Activated naive CD8-positive, alpha-beta T cell treated with anti-CD3 and anti-CD28 coated beads, Interleukin-2, amount 50 U/mL, for 24 hours (primary cell): ENCODE measurements at regions not wholly inside any gene's neighbourhood (a gene's known extent, or its start where the extent isn't known, plus 50 kb on each side); places are given as distances from the start of the nearest gene placed in this dataset.
"Not testable (repeated sequence)": the region's sequence is repeated elsewhere in the genome, so short reads cannot be mapped to it uniquely, and the experiment has no call there.

Experiments
- ATAC-seq: fragments of 150-1000 bp; cut with Tn5 transposase; one replicate; pipeline ENCODE4 v1.10.0; 2021
- DNase-seq: peaks from one replicate; pipeline ENCODE4 v3.0.0; 2021
- H3K27ac Mint-ChIP-seq: one replicate; pipeline ENCODE4 v1.8.0; 2021; ENCODE audit warnings: mild to moderate bottlenecking, mixed read lengths
- H3K27me3 Mint-ChIP-seq: one replicate; pipeline ENCODE4 v1.8.0; 2021; ENCODE audit warnings: mixed read lengths
- H3K36me3 Mint-ChIP-seq: one replicate; pipeline ENCODE4 v1.8.0; 2021; ENCODE audit warnings: low read depth, mixed read lengths
- H3K4me1 Mint-ChIP-seq: one replicate; pipeline ENCODE4 v1.8.0; 2021; ENCODE audit warnings: mixed read lengths
- H3K4me3 Mint-ChIP-seq: one replicate; pipeline ENCODE4 v1.8.0; 2021; ENCODE audit warnings: mild to moderate bottlenecking, moderate library complexity, mixed read lengths
- H3K9me3 Mint-ChIP-seq: one replicate; pipeline ENCODE4 v1.8.0; 2021; ENCODE audit warnings: mixed read lengths

DNA sequence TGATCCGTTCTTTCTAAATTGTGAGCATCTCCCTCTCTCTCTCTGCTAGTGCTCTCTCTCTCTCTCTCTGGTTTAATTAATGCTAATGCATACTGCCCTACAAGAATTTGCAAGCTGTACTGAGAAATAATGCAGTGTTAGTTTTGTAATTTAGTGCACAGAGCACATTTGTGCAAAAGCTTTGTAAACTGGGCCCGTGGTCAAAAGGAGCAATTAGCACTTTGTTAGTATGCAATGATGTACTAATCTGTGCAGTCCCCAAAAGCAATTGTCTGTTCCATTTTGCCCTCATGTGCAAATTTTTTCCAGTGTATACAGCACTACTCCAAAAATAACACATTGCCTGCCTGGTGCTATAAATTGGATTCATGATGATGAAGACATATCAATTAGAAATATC lies 184.6 kb upstream of the CMC1 start:
- no peaks in the 10 kb centered on the region for H3K9me3 Mint-ChIP-seq
- H3K27me3 Mint-ChIP-seq, result peaks cover 8% of the 10 kb centered on the region
- peaks cover 23% of the 10 kb centered on the region for H3K4me1 Mint-ChIP-seq
- ATAC-seq, result no peak
- no peak for DNase-seq
- H3K4me3 Mint-ChIP-seq, result no peak overlapping the region
- H3K36me3 Mint-ChIP-seq, result no peaks in the 10 kb centered on the region
- H3K27ac Mint-ChIP-seq, result no peak overlapping the region

DNA sequence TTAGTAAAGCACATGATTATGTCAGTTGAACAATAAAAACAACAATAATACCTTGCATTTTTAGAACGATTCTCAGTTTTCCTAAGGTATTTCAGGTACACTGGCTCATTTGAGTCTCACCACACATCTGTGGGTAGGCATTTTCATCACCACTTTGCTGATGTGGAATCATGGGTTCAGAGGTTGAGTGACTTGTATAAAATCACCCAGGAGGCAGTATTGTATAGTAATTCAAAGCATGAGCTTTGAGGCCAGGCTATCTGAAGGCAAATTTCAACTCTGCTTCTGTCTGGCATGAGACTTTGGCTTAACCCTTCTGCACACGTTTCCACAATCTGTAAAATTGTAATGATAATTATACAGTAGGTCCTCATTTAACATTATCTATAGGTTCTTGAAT lies 183.9 kb upstream of the CMC1 start:
- ATAC-seq (no peak), DNase-seq (no peak)
- H3K27me3 Mint-ChIP-seq, result peaks cover 8% of the 10 kb centered on the region
- no peak overlapping the region for H3K27ac Mint-ChIP-seq
- H3K4me3 Mint-ChIP-seq, result no peak overlapping the region
- no peaks in the 10 kb centered on the region for H3K9me3 Mint-ChIP-seq
- H3K4me1 Mint-ChIP-seq, result peaks cover 18% of the 10 kb centered on the region
- no peaks in the 10 kb centered on the region for H3K36me3 Mint-ChIP-seq

GRCh38 chr3:28059199-28059598 lies 182.2 kb upstream of the CMC1 start:
- H3K27me3 Mint-ChIP-seq, DNase-seq, H3K9me3 Mint-ChIP-seq, ATAC-seq, H3K4me1 Mint-ChIP-seq, H3K36me3 Mint-ChIP-seq, H3K27ac Mint-ChIP-seq, H3K4me3 Mint-ChIP-seq: not testable (repeated sequence)

- H3K36me3 Mint-ChIP-seq, result no peaks in the 10 kb centered on the region
- H3K27ac Mint-ChIP-seq, result no peak overlapping the region
- ATAC-seq, result no peak
- no peaks in the 10 kb centered on the region for H3K27me3 Mint-ChIP-seq
- H3K4me1 Mint-ChIP-seq, result no peaks in the 10 kb centered on the region
- H3K4me3 Mint-ChIP-seq, result no peak overlapping the region
- no peak for DNase-seq
- H3K9me3 Mint-ChIP-seq, result peaks cover 9% of the 10 kb centered on the region
Measured at GRCh38 chr3:28066020-28066419, 175.4 kb upstream of the CMC1 start.

- H3K4me1 Mint-ChIP-seq, result no peaks in the 10 kb centered on the region
- ATAC-seq (no peak), DNase-seq (no peak)
- no peaks in the 10 kb centered on the region for H3K36me3 Mint-ChIP-seq
- no peaks in the 10 kb centered on the region for H3K27me3 Mint-ChIP-seq
- no peak overlapping the region for H3K27ac Mint-ChIP-seq
- peaks cover 9% of the 10 kb centered on the region for H3K9me3 Mint-ChIP-seq
- no peak overlapping the region for H3K4me3 Mint-ChIP-seq
Measured at GRCh38 chr3:28067014-28067413, 174.4 kb upstream of the CMC1 start.

GRCh38 chr3:28068342-28068741 lies 173.1 kb upstream of the CMC1 start:
- H3K27me3 Mint-ChIP-seq, result no peaks in the 10 kb centered on the region
- H3K27ac Mint-ChIP-seq, result no peak overlapping the region
- H3K9me3 Mint-ChIP-seq, result peaks cover 9% of the 10 kb centered on the region
- H3K36me3 Mint-ChIP-seq, result no peaks in the 10 kb centered on the region
- ATAC-seq, result no peak
- DNase-seq, result no peak
- H3K4me3 Mint-ChIP-seq, result no peak overlapping the region
- no peaks in the 10 kb centered on the region for H3K4me1 Mint-ChIP-seq

GRCh38 chr3:28069438-28069837 lies 172.0 kb upstream of the CMC1 start:
- no peak for DNase-seq
- no peak overlapping the region for H3K27ac Mint-ChIP-seq
- no peaks in the 10 kb centered on the region for H3K4me1 Mint-ChIP-seq
- H3K4me3 Mint-ChIP-seq, result no peak overlapping the region
- no peak for ATAC-seq
- H3K9me3 Mint-ChIP-seq, result peaks cover 9% of the 10 kb centered on the region
- H3K27me3 Mint-ChIP-seq, result no peaks in the 10 kb centered on the region
- H3K36me3 Mint-ChIP-seq, result no peaks in the 10 kb centered on the region

DNA sequence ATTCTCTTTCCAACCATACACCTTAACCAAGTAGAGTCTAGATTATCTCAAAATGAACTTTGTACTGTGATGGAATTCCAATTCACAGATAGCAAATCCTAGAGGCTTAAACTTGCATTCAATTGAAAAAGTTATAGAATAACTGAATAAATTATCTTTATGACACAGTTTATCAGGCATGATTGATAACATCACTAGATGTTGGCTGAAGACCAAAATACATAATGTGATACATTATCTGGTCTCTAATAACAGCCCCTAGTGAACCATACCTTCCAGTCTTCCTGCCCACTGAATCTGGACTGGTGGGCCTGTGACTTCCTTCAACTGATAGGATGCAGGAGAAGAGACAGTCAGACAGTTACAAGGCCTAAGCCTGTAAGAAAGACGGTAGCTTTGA lies 165.2 kb upstream of the CMC1 start:
- Mint-ChIP-seq H3K27ac (no peak overlapping the region), H3K4me1 (no peaks in the 10 kb centered on the region), H3K27me3 (no peaks in the 10 kb centered on the region), H3K36me3 (no peaks in the 10 kb centered on the region), H3K9me3 (no peaks in the 10 kb centered on the region), H3K4me3 (no peak overlapping the region)
- ATAC-seq, result no peak
- DNase-seq, result no peak

DNA sequence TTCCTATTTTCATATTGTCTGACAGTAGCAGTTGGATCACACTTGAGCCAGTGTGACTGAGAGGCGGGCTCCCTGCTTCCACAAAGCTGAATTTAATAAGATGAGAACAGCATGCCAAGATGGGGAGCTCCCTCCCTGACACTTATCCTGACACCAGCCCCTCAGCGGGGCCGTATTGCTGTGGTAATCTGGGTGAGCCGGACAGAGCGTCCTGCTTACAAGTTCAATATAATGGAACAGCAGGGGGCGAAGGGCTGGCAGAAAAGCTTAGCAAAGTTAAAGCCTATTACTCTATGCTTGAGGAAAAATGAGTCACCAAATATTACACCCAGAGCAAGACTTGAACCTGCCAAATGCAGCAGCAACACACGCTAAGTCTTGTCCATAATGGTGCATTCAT lies 163.8 kb upstream of the CMC1 start:
- Mint-ChIP-seq H3K4me1 (no peaks in the 10 kb centered on the region), H3K36me3 (no peaks in the 10 kb centered on the region), H3K9me3 (no peaks in the 10 kb centered on the region), H3K4me3 (no peak overlapping the region), H3K27me3 (no peaks in the 10 kb centered on the region), H3K27ac (no peak overlapping the region)
- DNase-seq (no peak), ATAC-seq (no peak)

DNA sequence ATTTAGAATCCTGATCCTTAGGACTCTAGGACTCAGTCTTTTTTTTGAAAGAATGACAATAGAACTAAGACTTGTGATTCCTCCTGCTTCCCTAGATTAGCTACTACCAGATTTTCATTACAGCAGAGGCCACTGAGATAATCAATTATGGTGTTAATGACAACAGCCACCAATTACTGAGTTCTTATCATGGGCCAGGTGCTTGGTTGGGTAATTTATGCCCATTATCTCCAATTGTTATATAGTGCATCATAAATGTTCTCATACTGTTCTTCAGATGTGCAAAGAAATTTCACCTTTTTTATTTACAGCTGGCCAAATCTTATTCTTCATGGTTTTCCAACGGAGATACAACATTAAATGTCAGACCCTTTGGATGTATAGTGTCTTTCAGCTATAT lies 162.9 kb upstream of the CMC1 start:
- no peak for DNase-seq
- no peak for ATAC-seq
- Mint-ChIP-seq H3K36me3 (no peaks in the 10 kb centered on the region), H3K4me1 (no peaks in the 10 kb centered on the region), H3K27ac (no peak overlapping the region), H3K9me3 (no peaks in the 10 kb centered on the region), H3K4me3 (no peak overlapping the region), H3K27me3 (no peaks in the 10 kb centered on the region)

GRCh38 chr3:28080716-28081115 lies 160.7 kb upstream of the CMC1 start:
- ATAC-seq, result no peak
- Mint-ChIP-seq H3K4me3 (no peak overlapping the region), H3K4me1 (no peaks in the 10 kb centered on the region), H3K27ac (no peak overlapping the region), H3K27me3 (no peaks in the 10 kb centered on the region), H3K36me3 (no peaks in the 10 kb centered on the region), H3K9me3 (no peaks in the 10 kb centered on the region)
- DNase-seq, result no peak

DNA sequence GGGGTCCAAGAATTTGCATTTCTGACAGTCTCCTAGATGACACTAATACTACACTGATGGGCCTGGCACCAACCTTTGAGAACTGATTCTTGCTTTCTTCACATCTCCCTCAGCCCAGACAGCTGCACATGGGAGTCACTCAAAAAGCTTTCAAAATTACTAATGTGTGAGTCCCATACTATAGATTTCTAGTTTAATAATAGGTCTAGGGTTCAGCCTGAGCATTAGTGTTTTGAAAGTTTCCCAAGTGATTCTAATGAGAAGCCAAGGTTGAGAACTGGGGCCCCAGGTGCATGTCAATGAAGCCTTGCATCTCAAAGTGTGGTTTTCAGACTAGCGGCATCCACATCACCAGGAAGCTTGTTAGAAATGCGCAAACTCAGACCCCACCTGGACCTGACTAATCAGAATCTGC lies 159.9 kb upstream of the CMC1 start:
- H3K27ac Mint-ChIP-seq, result no peak overlapping the region
- no peaks in the 10 kb centered on the region for H3K27me3 Mint-ChIP-seq
- DNase-seq, result no peak
- no peak overlapping the region for H3K4me3 Mint-ChIP-seq
- H3K9me3 Mint-ChIP-seq, result no peaks in the 10 kb centered on the region
- H3K4me1 Mint-ChIP-seq, result no peaks in the 10 kb centered on the region
- no peaks in the 10 kb centered on the region for H3K36me3 Mint-ChIP-seq
- ATAC-seq, result no peak

DNA sequence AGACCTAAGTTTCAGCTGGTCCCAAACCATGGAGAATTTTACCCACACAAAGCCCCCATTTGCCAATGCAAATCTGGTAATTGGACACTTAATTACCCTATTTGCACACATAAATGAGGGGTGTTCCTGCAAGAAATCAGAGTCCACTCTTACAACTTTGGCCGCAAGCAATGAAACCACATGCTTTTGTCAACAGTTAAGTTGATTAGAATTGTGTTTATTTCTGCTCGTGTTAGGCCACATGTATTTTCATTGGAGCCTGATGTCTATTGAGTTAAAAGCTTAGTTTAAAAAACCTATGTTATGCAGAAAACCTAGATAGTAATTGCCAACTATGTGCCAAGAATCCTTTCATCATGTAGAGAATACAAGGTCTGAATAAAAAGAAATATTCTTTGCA lies 153.8 kb upstream of the CMC1 start:
- H3K9me3 Mint-ChIP-seq, result peaks cover under 1% of the 10 kb centered on the region
- H3K4me1 Mint-ChIP-seq, result peaks cover 3% of the 10 kb centered on the region
- H3K27me3 Mint-ChIP-seq, result no peaks in the 10 kb centered on the region
- no peak overlapping the region for H3K27ac Mint-ChIP-seq
- DNase-seq, result no peak
- no peak overlapping the region for H3K4me3 Mint-ChIP-seq
- ATAC-seq, result no peak
- no peaks in the 10 kb centered on the region for H3K36me3 Mint-ChIP-seq

DNA sequence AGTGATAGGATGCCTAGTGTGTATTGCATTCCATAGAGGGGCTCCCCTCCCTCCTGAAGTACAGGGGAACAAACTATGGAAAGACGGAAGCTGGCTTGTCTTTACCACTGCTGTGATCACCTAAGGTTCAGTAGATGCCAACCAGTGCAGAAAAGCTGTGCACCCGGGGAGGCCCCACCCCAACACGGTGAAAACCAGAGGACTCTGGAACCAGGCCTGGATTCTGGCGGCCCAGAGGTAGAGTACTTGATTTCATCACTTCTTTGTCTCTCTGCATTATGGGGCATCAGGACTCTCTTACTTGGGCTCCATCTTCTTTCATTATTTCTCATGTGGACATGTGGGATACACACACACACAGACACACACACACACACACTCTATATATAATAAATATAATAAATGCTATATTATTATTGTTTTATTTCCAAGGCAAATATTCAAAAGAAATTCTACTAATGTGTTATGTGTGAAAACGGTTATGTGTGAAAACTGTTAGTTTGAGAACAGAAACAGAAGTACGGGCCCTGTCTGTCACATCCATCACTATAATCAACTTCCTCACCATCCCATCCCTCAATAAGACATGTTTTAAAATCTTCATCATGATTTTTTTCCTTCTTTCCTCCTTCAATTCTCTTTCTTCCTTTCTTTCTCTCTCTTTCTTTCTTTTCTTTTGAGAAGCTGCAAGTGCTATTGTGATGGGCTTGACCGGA lies 152.4 kb upstream of the CMC1 start:
- no peak for DNase-seq
- Mint-ChIP-seq H3K36me3 (no peaks in the 10 kb centered on the region), H3K27me3 (no peaks in the 10 kb centered on the region), H3K4me1 (peaks cover 3% of the 10 kb centered on the region), H3K9me3 (peaks cover 14% of the 10 kb centered on the region), H3K4me3 (no peak overlapping the region), H3K27ac (no peak overlapping the region)
- no peak for ATAC-seq

GRCh38 chr3:28089527-28089897 lies 151.9 kb upstream of the CMC1 start:
- peaks cover 18% of the 10 kb centered on the region for H3K9me3 Mint-ChIP-seq
- DNase-seq (no peak), ATAC-seq (no peak)
- H3K4me3 Mint-ChIP-seq, result no peak overlapping the region
- peaks cover 3% of the 10 kb centered on the region for H3K4me1 Mint-ChIP-seq
- no peaks in the 10 kb centered on the region for H3K27me3 Mint-ChIP-seq
- no peak overlapping the region for H3K27ac Mint-ChIP-seq
- no peaks in the 10 kb centered on the region for H3K36me3 Mint-ChIP-seq

DNA sequence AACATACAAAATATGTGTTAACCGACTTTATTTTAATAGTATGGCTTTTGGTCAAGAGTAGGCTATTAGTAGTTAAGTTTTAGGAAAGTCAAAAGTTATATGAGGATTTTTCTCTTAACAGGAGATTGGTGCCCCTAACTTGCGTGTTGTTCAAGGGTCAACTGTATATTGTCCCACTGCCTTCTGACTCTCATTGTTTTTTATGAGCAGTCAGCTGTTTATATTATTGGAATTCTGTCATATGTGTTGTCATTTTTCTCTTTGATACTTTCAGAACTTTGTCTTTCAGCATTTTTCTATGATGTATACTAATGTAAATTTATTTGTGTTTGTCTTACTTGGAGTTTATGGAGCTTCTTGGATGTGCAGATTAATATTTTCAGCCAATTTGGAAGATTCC lies 142.1 kb upstream of the CMC1 start:
- H3K4me1 Mint-ChIP-seq, result no peaks in the 10 kb centered on the region
- no peaks in the 10 kb centered on the region for H3K27me3 Mint-ChIP-seq
- DNase-seq (no peak), ATAC-seq (no peak)
- peaks cover 23% of the 10 kb centered on the region for H3K9me3 Mint-ChIP-seq
- no peak overlapping the region for H3K27ac Mint-ChIP-seq
- H3K36me3 Mint-ChIP-seq, result peaks cover 2% of the 10 kb centered on the region
- no peak overlapping the region for H3K4me3 Mint-ChIP-seq
